C4-2B (cell line): ENCODE measurements at regions not wholly inside any gene's neighbourhood (a gene's known extent, or its start where the extent isn't known, plus 50 kb on each side); places are given as distances from the start of the nearest gene placed in this dataset.

ENCODE experiments used
- H3K27ac ChIP-seq: fragments of 450-650 bp; 2 replicates; pipeline ENCODE4 v1.5.1; 2017
- ZFX ChIP-seq: fragments of 450-650 bp; IDR thresholded peaks from 2 replicates; pipeline ENCODE4 v1.6.1; 2017
- TF ChIP-seq, protein P1 (sequence below): fragments of 450-650 bp; conservative IDR thresholded peaks from 2 replicates; pipeline ENCODE4 v1.5.1; 2017; ENCODE audit warnings: mild to moderate bottlenecking

DNA sequence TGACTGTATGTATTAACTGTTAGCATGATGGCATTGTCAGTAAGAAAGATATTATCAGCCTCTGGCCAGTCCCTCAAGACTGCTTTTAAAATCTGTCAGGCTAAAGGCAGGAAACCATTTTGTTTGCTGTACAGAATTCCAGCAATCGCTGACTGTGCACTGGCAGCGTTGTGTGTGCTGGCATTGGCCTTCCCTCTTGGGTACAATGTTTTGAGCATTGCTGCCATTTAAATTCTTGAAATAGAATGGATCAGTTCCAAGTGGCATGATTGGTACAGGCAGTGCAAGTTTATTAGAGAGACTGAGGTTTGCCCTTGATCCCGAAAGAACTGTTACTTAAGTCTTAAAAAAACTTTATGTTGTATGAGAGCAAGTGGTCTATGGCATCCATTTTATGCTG is 788.7 kb downstream of the OTOL1 start:
- TF ChIP-seq, protein P1, sequence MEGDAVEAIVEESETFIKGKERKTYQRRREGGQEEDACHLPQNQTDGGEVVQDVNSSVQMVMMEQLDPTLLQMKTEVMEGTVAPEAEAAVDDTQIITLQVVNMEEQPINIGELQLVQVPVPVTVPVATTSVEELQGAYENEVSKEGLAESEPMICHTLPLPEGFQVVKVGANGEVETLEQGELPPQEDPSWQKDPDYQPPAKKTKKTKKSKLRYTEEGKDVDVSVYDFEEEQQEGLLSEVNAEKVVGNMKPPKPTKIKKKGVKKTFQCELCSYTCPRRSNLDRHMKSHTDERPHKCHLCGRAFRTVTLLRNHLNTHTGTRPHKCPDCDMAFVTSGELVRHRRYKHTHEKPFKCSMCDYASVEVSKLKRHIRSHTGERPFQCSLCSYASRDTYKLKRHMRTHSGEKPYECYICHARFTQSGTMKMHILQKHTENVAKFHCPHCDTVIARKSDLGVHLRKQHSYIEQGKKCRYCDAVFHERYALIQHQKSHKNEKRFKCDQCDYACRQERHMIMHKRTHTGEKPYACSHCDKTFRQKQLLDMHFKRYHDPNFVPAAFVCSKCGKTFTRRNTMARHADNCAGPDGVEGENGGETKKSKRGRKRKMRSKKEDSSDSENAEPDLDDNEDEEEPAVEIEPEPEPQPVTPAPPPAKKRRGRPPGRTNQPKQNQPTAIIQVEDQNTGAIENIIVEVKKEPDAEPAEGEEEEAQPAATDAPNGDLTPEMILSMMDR = no peak
- no peak for TF ChIP-seq ZFX
- no peak overlapping the region for H3K27ac ChIP-seq

DNA sequence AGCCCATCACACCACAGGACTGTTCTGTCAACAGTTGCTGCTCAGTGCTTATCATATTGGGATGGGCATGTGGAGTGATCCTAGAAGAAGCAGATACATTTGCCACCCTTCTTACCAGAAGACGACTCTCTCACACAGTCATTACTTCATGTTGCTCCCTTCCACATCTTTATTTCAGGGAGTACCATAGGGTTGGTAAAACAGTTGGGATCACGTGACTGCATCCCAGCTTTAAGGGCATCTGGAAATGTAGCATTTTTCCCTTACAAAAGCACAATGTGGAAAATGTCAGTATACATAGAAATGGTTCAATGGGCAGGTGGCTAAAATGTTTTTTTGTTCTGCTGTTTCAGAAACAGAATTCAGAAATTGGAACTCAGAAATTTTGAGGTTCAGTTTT is 791.0 kb downstream of the OTOL1 start:
- TF ChIP-seq, protein P1 = no peak
- no peak for TF ChIP-seq ZFX
- H3K27ac ChIP-seq = no peak overlapping the region

DNA sequence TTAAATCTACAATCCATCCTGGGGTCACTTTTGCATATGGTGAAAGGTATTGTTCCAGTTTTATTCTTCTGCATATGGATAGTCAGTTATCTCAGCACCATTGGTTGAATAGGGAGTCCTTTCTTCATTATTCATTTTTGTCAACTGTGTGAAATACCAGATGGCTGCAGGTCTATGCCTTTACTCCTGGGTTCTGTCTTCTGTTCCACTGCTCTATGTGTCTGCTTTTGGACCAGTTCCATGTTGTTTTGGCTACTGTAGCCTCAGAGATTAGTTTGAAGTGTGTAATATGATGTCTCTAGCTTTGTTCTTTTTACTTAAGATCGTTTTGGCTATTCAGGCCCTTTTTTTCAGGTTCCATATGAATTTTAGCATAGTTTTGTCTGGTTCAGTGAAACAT is 795.8 kb downstream of the OTOL1 start:
- no peak overlapping the region for H3K27ac ChIP-seq
- TF ChIP-seq, protein P1 = no peak
- no peak for TF ChIP-seq ZFX

DNA sequence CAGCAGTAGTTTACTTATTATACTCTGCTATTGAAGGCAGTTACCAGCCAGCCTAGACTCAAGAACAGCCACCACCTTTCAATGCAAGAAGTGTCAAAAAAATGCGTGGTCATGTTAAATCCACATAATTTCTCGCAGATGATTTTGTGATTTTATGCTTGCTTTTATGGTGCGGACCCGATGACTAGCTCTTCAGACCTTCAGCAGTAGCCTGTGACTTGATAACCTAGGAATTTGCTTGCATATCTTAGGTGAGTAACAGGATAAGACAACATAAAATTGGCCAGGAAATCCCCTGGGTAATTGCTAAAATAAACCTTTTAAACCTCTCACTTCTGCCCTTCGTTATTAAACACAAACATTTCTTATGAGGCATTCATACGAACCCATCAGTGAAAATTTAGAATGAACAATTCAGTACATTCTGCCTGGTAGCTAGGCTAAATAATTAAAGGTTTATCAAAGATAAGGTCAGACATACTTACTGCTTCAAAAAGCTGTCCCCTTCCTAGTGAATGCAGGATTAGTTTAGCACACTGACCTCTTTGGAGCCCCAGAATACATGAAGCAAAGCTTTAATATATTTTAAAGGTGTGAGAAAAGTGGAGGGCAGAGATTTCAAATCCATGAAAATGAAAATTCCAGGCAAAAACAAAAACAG is 798.8 kb downstream of the OTOL1 start:
- H3K27ac ChIP-seq = no peak overlapping the region

DNA sequence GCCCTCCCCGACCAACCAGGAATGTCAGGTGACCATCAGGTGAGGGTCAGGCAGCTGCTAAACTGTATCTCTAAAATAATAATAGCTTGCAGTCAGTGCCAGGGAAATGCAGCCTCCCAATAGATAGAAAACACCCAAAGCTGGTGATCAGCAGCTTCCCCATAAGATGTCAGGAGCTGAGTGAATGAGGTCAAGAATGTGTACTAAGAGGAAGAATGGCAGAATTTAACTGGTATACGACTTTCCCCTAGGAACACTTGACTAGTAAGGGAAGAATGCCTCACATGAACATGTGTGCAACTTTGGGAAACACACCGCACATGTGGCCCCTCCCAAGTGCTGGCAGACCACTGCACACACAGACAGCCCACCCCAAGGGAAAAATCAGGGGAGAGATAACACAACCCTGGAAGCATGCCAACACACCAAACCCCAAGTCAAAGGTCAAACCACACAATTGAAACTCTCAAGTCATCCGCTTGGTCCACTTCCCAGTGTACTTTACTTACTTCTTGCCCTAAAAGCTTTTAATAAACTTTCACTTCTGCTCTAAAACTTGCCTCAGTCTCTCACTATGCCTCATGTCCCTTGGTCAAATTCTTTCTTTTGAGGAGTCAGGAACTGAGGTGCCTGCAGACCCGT is 806.5 kb downstream of the OTOL1 start:
- no peak overlapping the region for H3K27ac ChIP-seq
- no peak for TF ChIP-seq ZFX
- TF ChIP-seq, protein P1 = no peak

More for the DNA sequence above, 798.8 kb downstream of the OTOL1 start:
- no peak for TF ChIP-seq ZFX
- TF ChIP-seq, protein P1 = no peak

DNA sequence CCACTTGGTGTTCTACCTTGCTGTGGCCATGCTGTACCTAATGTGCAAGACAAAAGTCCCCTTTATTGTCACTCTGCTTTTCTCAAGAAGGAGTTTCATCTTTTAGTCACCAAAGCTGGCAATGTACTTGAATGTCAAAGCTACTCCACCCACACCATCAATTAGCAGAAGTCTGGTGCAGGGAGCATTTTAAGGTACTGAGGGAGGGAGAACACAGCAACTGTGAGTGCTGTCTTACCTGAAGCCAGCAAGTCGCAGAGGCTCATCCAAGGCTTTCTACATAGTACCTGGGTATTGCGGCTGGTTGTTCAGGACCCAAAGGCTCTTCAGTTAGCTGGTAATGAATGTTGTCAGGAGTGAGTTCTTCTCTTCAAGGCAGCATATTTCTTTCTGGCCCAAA is 820.4 kb downstream of the OTOL1 start:
- H3K27ac ChIP-seq = no peak overlapping the region
- no peak for TF ChIP-seq ZFX

DNA sequence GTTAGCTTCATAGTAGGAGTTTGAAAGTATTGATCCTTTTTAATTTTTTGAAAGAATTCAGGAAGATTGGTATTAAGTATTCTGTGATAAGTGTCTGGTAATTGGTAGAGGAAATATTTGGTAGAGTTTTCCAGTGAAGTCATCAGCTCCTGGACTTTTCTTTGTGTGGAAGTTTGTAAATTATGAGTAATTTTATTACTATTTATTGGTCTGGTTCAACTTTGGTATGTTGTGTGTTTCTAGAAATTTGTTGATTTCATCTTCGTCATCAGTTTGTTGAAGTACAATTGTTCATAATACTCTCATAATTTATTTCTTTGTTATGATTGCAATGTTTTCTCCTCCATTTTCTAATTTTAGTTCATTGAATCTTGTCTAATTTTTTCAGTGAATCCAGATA is 832.0 kb downstream of the OTOL1 start:
- TF ChIP-seq, protein P1 = no peak
- TF ChIP-seq ZFX = no peak
- H3K27ac ChIP-seq = no peak overlapping the region

DNA sequence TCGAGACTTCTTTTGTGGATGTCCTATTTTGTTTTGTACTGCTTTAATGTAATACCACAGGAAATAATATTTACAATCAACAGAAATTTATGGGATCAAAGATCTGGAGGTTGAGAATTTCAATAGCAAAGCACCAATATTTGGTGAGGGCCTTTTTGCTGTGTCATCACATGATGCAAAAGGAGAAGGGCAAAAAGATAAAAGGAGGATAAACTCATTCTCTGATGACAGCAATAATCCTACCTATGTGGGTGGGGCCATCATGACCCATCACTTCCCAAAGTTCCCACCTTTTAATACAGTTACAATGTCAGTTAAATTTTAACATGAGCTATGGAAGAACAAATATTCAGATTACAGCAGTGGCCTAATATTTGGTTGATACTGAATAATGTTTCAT is 832.9 kb downstream of the OTOL1 start:
- TF ChIP-seq, protein P1 = no peak
- no peak for TF ChIP-seq ZFX
- no peak overlapping the region for H3K27ac ChIP-seq
